Stimulated activated CD8-positive, alpha-beta memory T cell treated with anti-CD3 and anti-CD28 coated beads, Interleukin-4, amount 100 ng/mL, for 4 hours (primary cell): ENCODE measurements at regions not wholly inside any gene's neighbourhood (a gene's known extent, or its start where the extent isn't known, plus 50 kb on each side); places are given as distances from the start of the nearest gene placed in this dataset.

Experiments used
- DNase-seq, 2 donors: peaks; one replicate each; pipeline ENCODE4 v3.0.0-alpha.2; 2020; ENCODE audit warnings: low read depth in 2 of 2, low spot score in 1 of 2

DNA sequence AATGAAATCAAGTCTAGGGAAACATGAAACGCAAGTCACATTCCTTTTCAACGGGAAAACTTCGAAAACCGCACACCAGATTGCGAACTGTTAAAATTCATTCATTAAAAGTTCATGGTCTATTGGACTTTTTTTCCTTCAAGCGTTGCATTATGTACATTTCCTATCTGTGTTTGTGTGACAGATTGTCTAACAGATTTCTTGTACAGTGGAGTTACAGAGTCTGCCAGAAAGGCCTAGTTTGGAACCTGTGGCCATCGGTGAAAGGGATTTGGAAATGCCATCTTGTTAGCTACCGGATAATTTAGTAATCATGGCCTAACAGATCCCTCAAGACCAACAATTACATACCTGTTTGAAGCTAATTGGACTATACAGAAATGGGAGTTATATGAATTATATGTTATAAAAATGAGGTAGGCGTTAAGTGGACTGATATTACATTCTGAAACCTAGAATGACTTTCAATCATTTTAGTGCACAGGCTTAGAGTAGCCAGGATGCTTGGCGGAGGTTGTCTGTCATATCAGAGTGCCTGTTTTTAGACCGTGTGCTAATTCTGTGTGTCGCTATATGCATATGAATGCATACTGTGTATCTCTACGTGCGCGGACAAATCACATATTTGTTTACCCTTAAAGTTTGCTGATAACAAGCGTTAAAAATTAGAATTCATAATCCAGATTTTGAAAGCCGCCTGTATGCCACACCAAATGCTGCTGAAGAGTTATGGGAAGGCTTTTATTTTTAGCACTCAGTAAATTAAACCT lies 885.4 kb upstream of the RBFOX1 start:
- no peak for DNase-seq

DNA sequence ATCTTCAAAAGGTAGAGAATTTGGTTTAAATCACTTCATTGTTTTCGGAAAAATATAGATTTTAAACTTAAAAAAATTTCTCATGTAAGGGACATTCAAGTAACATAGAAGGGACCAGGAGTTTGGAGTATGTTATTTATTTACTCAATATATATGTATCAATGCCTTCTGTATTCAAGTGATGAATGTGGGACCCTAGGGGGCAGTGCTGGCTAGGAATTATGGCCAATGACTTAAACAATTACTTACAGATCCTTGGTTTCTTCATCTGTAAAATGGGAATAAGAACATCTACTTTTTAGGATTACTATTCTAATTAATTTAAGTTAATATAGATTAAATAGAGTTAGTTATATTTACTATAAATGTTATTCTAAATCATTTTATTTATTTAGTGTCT lies 886.3 kb upstream of the RBFOX1 start:
- no peak for DNase-seq

DNA sequence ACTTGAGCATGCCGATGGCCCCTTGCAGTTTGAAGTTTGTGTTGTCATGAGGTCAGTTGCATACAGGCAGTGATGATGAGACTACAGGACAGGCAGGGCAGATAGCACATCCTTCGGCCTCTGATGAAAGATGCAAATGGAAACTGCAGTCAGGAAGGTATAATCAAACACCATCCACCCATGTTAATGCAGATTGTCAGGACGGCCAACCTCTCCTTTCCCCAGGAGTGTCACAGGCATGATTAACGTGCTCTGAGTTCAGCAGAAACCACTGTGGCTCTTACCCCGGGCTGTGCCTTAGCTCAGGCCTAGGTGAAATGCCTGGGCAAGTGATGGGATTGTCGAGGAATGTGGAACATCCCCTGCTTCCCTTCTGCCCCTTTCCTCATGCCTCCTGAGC lies 893.5 kb upstream of the RBFOX1 start:
- no peak for DNase-seq

DNA sequence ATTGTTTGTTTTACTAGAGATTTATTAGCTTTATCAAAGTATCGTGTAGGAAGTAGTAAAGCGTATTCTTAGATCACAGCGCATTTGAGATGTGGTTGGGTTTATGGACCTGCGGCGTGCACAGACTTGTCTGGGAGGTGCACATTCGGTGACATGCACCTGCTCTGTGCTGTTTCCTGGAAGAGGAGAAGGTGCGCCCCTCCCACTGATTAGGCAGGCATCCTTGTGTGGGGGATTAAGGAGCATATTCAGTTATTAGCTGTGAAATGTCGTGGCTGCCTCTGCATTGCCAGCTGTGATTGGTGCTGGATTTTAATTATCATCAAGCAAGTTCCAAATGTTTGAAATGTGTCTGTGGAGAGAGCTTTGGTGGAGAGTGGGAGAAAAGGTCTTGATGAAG lies 903.8 kb upstream of the RBFOX1 start:
- no peak for DNase-seq

DNA sequence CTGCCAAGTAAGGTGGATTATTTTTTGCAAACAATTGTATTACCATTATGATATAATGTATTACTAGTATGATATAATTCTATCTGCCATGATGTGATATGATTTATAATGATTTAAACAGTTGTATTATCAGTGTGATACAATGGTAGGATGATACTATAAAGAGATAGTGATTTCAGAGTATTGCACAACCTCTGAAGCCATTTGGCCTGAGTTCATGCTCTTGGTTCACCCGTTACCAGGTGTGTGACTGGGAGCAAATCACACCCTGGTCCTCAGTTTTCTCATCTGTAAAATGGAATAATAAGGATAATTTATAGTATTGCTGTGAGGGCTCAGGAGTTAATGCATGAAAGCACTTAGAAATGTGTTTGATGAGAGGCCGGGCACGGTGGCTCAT lies 905.0 kb upstream of the RBFOX1 start:
- DNase-seq = no peak

DNA sequence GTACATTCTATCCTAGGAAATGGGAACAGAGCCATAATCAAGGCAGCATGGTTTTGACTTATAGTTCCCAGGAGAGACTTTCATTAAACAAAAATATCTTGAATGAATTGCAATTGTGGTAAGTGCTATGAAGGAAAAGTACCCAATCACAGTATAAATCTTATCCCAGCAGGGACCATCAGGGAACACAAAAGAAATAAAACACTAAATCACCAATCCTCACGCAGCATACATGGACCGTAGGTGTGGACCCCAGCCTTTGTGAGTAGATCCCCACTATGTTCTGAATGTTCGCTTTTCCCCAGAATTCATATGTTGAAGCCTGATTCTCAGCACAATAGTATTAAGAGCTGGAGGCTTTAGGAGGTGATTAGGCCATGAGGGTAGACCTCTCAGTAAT lies 925.0 kb upstream of the RBFOX1 start:
- DNase-seq = no peak

DNA sequence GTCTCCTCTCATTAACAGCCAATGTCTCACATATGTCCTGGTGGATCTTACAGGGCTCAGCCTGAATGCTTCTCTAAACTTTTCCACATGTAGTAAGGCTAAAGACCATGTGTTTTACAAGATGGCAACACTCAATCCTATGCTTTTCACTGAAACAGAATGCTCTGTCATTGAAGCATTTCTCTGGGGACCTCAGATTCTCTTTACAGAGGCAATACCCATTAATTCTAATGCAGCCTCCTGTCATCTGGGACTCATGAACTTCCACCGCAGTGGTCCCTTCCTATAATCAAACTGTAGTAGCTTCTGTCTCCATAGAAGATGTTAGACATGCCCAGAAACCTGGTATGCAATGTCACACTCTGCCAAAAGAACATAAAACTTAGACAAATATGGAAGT lies 926.6 kb upstream of the RBFOX1 start:
- no peak for DNase-seq

DNA sequence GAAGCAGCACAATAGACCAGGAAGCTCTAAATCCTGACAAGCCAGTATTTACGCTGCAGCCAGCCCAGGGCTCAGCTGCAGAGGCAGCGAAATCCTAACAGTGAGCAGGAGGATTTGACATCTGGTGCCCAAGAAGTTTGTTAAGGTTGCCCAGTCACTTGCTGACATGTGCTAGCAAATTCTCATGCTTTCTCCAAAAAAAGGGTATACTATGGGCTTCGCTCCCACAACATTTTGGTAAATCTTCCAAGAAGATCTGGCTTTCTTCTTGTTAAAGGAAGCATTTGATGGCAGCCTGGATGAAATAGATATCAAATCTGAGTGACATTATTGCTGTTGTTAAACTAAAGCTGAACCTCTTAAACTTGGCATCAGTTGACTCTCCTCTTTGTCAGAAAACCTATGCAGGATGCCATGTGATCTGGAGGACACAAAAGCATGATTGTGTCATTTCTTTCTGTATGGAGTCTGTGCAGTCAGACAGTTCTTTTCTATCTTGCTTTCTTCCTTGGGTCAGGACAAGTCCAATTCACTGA lies 949.7 kb upstream of the RBFOX1 start:
- DNase-seq = no peak

DNA sequence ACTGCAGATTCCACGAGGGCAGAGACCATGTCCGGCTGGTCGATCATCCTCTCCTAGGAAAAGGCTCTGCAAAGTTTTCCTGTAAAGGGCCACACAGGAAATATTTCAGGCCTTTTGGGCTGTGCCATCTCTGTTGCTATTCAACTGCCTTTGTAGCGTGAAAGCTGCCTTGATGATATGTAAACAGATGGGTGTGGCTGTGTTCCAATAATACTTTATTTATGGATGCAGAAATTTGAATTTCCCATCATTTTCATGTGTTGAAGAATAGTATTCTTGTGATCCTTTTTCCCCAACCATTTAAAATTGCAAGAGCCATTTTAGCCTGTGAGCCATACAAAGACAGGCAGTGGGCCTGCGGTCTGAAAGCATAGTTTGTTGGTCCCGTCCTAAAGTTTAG lies 950.7 kb upstream of the RBFOX1 start:
- DNase-seq = no peak

DNA sequence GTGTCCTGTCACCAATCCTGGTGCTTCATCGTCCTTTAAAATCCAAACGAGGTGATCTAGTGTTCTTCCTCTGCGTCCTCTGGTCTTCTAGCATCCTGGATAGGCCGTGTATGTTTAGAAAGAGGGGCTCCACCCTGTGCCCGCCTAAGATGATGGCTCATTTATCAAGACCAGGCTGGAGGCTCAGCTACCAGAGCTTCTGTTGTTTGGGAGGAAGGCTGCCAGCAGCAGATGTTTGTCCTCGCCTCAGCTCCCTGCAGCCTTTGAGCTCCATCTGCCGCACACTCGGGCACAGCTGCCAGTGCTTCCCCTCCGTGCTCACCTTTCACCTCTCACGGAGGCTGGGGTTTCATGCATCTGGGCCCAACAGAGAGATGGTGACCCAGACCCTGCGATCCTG lies 954.7 kb upstream of the RBFOX1 start:
- DNase-seq = no peak

DNA sequence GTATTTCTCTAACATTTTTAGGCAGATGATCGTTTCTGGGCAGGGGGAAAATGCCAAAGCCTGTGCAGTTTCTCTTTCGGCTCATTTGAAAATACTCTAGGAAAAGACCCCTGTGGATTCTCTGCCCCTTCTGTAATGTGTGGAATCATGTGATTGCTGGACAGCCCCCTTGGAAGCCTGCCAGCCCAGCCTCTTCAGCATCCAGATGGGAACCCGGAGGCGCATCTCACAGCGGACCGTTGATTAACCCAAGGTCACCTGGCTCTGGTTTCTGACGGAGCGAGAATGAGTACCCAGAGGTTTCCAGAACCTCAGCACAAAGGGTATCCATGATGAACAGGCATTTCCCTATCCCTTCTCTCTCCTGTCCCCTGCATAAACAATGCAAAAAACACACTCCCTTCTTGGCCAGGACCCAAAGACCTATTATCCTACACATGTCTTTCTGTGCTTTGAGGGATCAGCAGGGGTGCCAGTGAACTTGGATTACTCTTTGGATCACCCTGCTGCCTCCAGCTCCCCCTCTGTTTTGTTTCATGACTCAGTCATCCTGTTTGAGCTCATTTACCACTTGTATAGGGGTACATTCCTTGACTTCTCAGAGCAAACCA lies 957.1 kb upstream of the RBFOX1 start:
- no peak for DNase-seq

DNA sequence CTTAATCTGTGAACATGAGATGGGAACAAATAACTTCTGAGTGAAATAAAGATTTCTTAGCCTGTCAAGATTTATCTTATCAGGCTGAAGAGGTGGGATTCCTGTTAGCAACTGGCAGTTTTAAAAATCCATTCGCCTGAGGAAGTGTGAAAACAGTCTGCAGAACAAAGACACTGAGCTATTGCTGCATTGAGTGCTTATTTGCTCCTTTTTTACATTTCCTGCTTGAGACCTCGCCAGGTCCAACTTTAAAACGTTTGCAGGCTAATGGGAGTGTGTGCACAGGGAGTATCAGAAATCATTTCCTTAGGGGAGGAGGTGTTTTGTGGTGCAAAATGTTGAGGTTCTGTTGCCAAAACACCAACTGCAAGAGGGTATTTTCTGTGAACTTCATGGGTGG lies 957.8 kb upstream of the RBFOX1 start:
- DNase-seq = no peak

DNA sequence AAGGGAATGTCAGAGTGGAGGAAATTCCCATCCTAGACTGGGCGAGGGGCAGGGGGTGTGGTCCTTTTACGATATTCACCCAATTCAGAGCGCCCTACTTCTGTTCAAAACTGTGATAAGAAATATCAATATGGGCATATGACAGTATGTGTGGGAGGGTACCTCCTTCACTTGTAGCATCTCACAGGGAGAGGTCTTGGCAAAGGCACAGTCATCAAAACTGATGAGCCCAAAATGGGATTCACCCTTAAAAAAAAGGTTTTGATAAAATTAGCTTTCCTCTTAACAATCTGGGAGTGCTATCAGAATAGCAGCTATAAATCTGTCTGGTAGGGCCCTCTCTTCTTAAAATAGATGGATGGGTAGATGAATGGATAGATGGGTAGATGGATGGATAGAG lies 967.8 kb upstream of the RBFOX1 start:
- DNase-seq = no peak

DNA sequence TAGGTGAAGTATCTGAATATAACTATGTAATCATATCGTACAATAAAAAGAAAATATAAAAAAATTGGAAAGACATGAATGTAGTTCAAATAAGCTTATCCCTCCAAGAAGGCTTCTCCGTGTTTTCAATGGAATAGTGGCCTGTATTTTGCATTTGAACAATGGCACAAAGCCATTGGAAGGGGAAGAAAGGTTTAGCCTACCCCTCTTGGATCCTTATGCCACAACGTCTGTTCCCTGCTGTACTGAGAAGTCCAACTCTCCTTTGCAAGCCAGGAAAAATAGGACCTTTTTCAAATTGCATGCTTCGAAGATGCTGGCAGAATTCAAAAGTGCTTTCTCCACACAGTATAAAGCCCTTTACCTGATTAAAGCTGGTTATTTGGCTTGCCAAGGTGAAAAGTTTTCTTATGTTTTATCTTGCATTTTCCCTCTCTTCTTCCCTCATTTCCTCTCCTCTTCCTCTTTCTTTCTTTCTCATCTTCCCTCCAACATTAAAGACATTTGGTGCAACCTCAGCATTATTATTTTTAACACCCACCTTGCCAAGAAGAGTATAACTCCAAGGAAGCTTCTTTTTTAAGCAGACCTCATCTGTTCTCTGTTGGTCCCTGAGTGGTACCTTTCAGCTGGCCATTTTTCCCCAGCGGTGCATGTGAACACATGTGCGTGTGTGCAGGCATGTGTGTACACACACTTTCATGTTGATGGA lies 968.6 kb upstream of the RBFOX1 start:
- DNase-seq = no peak

DNA sequence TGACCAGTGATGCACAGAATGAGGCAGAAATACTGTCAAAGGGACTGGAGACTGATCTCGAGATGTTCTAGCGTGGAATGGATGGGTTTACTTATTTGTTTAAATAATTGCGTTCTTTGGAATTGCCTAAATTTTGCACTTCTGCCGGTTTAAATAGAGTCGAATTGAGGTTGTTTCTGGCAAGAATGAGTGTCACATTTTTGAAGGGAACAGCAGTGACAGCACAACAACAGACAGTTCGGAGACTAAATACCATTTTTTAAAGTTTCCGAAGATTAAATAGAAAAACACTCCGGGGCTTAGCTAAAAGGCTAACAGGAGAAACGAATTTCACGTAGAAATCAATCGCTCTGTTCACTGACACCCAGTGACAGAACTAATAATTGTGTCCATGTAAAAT lies 969.2 kb upstream of the RBFOX1 start:
- DNase-seq = no peak

DNA sequence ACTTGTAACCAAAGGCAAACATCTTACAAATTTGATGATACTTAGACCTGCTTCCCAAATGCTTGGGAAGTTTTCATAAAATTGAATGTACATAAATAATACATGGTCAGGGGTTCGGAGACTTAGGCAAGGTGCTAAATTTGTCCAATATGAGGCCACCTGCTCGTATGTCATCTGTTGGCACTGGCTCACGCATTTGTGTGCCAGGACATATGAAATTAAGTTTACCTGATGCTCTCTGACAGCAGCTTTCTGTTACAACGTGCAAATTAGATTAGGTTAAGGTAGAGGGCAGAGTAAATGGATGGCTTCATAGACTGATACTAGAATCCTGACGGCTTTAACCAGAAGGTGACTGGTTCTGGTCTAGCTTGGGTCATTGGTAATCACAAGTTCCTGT lies 970.3 kb upstream of the RBFOX1 start:
- no peak for DNase-seq

DNA sequence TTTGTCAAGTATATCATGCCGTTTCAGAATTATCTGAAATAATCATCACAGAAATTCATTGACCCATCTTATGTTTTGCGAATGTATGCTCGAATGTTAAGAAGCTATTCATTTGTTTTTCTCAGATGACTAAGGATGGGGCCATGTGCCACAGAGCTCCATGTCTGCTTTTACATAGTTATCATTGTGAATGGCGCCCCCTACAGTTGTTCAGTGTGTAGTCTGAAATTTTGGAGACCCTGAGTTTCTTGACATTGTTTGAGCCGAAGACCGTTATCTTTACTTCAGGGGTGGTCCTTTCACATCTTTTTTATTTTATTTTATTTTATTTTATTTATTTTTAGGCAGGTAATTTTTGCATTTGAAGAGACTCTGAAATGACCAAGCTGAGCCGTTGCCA lies 972.0 kb upstream of the RBFOX1 start:
- no peak for DNase-seq

DNA sequence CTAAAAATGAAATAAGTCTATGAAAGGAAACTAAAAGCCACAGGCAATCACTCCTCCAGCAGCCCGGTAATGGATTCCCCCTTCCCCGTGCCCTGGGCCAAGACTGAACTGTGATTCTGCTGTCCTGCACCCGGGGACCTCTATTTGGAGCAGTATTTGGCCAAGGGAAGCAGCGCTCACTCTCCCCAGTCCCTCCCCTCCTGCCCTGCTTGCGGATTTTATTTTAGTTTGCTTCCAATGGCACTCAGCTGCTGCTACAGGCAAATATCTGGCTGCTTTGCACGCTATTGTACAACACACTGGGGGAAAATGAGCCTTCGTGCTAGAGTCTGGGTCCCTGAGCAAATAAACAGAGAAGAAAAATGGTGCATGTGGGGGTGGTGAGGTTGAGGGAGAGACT lies 975.7 kb upstream of the RBFOX1 start:
- no peak for DNase-seq

DNA sequence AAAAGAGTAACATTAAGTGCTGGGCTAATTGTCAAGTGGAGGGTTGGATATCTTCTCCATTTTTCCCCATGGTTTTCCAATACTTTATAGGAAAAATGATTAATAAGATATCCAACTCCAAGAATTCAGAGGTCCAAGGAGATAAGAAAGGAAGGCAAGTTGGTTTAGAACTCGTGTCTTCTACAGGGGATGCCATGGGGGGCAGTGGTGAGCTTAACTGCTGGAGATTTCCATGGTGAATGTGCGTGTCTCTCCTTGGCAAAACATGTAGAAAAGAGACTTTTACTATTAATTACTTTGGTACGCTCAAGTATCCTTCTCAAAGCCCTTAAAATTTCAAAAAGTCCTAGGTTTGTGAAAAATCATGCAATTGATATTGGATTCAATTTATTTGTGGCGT lies 982.9 kb upstream of the RBFOX1 start:
- no peak for DNase-seq

DNA sequence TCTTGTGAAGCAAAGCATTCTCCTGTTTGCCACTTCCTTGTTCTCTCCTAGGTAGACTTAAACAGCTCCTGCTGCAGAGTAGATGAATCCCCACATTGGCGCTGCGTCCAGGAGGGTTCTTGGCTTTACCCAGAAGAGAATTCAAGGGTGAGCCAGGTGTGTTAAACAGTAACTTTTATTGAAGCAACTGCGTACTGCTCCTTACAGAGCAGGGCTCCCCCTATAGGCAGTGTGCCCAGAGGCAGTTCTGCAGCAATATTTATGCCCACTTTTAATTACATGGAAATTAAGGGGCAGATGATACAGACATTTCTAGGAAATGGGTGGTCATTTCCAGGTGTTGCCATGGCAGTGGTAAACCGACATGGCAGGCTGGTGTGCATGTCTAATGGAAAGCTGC lies 987.6 kb upstream of the RBFOX1 start:
- DNase-seq = no peak

DNA sequence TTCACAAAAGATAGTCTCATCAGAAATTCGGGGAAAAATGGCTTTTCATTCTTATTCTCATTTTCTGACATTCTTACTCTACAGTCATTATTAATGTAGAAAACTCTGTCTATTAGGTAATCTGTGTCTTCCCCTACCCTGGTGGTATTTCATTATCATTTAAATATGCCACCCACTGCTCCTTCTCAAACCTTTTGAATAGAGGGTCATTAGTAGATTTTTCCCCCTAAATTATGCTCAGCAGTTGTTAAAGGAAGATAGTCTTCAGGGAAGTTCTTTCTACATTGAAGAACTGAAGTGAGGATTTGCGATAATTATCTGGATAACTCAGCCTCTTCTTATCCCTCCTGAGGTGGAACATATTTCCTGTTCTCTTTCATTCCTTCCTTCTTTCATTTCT lies 989.5 kb upstream of the RBFOX1 start:
- DNase-seq = no peak

DNA sequence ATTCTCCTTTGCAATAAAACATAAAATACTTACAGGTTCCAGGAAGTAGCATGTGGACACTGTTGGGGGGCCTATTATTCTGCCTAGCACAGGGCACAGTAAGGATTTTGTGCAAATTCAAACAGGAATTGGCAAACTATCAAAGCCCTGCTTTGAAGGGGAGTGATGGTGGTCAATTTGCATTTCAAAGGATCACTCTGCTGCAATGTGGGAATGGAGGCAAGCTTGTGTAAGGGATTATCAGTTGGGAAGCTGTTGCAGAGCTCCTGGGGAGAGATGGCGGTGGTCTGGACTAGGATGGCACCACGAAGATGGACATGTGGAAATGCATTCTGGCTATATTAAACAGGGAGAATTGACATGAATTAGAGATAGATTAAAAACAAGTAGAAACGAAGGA lies 990.7 kb upstream of the RBFOX1 start:
- DNase-seq = no peak
